Transverse colon (tissue), 4 donors: ENCODE measurements at regions not wholly inside any gene's neighbourhood (a gene's known extent, or its start where the extent isn't known, plus 50 kb on each side); places are given as distances from the start of the nearest gene placed in this dataset.

ENCODE experiments used
- DNase-seq: peaks from one replicate; pipeline ENCODE4 v3.0.0-alpha.2; 2019
- H3K27ac ChIP-seq, 4 donors: fragments of 200-600 bp; sonication (generic); 2 replicates each; pipeline ENCODE4 v1.5.1; 2016 to 2018; ENCODE audit warnings: inconsistent platforms in 4 of 4
- H3K27me3 ChIP-seq: fragments of 200-600 bp; sonication (generic); 2 replicates; pipeline ENCODE4 v1.5.1; 2017; ENCODE audit warnings: inconsistent platforms
- H3K36me3 ChIP-seq, 4 donors: fragments of 200-600 bp; sonication (generic); 2 replicates each; pipeline ENCODE4 v1.5.1; 2017 to 2019; ENCODE audit warnings: inconsistent platforms in 4 of 4
- H3K4me1 ChIP-seq, 4 donors: fragments of 200-600 bp; sonication (generic); 2 replicates each; pipeline ENCODE4 v1.5.1; 2017 to 2020; ENCODE audit warnings: inconsistent platforms in 4 of 4
- H3K4me3 ChIP-seq, 4 donors: fragments of 200-600 bp; sonication (generic); 1 replicate in 1 of 4; 2 replicates in 3 of 4; pipeline versions ENCODE4 v1.5.1 to v1.6.1; 2017 to 2019; ENCODE audit warnings: inconsistent platforms in 4 of 4
- H3K9me3 ChIP-seq, 2 donors: fragments of 200-600 bp; sonication (generic); 2 replicates each; pipeline ENCODE4 v1.5.1; 2017 to 2019; ENCODE audit warnings: inconsistent platforms in 2 of 2
- CTCF ChIP-seq, 5 experiments: fragments of 200-600 bp in 3 of 5; fragments of 450-650 bp in 2 of 5; sonication (generic) in 3 of 5; IDR thresholded peaks; 1 replicate in 2 of 5; 2 replicates in 3 of 5; pipeline ENCODE4 v1.5.1; 2016 to 2017; ENCODE audit warnings: antibody characterized with exemption in 5 of 5, inconsistent platforms in 3 of 5, mild to moderate bottlenecking in 2 of 5, moderate library complexity in 1 of 5
- EP300 ChIP-seq: sonication (generic); formaldehyde crosslinking; IDR thresholded peaks from one replicate; pipeline ENCODE4 v1.6.1; 2017; ENCODE audit warnings: antibody characterized with exemption, low read depth
- POLR2A ChIP-seq: fragments of 450-650 bp; IDR thresholded peaks from one replicate; pipeline ENCODE4 v1.6.1; 2016; ENCODE audit warnings: antibody characterized with exemption, mild to moderate bottlenecking, moderate library complexity
- POLR2AphosphoS5 ChIP-seq, 3 donors: sonication (generic); formaldehyde crosslinking; IDR thresholded peaks; one replicate each; pipeline ENCODE4 v1.6.1; 2016; ENCODE audit warnings: antibody characterized with exemption in 3 of 3
- WGBS, 2 donors: methylation state at CpG; one replicate each; pipeline ENCODE4 v1.1.5; 2018; ENCODE audit warnings: low coverage in 1 of 2; 5-methylcytosine and 5-hydroxymethylcytosine counted together
- in situ Hi-C, 4 donors: fragments of 200-750 bp; cut with MboI; loops; one replicate each; pipeline versions ENCODE4 v1.15.0 to v1.15.1; 2017; ENCODE audit warnings: low sequenced_read_pairs in 3 of 4, low pct_ligation_motif_present in 1 of 4, low pct_unique_long_range_greater_than_20kb in 1 of 4
- intact Hi-C: fragments of 100-400 bp; cut with DNase I; formaldehyde crosslinking; loops from one replicate; pipeline ENCODE4 v1.15.1; 2023; ENCODE audit warnings: low total_unique reads

GRCh38 chr3:41031401-41031800 is 167.9 kb upstream of the CTNNB1 start:
- Histone ChIP-seq H3K36me3 (no peaks in the 10 kb centered on the region), H3K27me3 (no peaks in the 10 kb centered on the region), H3K4me1 (peaks cover 0 to 11% (median 0%) of the 10 kb centered on the region in 4 donors), H3K27ac (no peak overlapping the region), H3K9me3 (no peaks in the 10 kb centered on the region), H3K4me3 (no peak overlapping the region)
- in situ Hi-C loops: no loop called here
- intact Hi-C loops: no loop called here
- TF ChIP-seq CTCF (IDR thresholded peaks at IDR 0.05) (no peak), POLR2AphosphoS5 (IDR thresholded peaks at IDR 0.05) (no peak), POLR2A (no peak), EP300 (no peak)
- WGBS, 2 donors: 56 to 63% methylated on average over 2 of the region's 2 CpGs
- DNase-seq: no peak

GRCh38 chr3:41033956-41034519 is 165.3 kb upstream of the CTNNB1 start:
- DNase-seq: no peak
- in situ Hi-C loops: no loop called here

GRCh38 chr3:41035456-41036022 is 163.8 kb upstream of the CTNNB1 start:
- intact Hi-C loops: no loop called here
- WGBS, 2 donors: 13 to 58% methylated on average over 1 to 2 of the region's 2 CpGs
- TF ChIP-seq EP300: no peak
- TF ChIP-seq POLR2A: no peak
- TF ChIP-seq CTCF (IDR thresholded peaks at IDR 0.05): no peak
- TF ChIP-seq POLR2AphosphoS5 (IDR thresholded peaks at IDR 0.05): no peak
- peak overlapping the region in 1 of 4 donors; percentile 24 for H3K27ac ChIP-seq
- no peaks in the 10 kb centered on the region for H3K9me3 ChIP-seq
- DNase-seq: no peak
- in situ Hi-C loops: no loop called here
- no peaks in the 10 kb centered on the region for H3K27me3 ChIP-seq
- no peak overlapping the region for H3K4me3 ChIP-seq
- H3K4me1 ChIP-seq: peaks cover 0 to 11% (median 0%) of the 10 kb centered on the region in 4 donors
- H3K36me3 ChIP-seq: no peaks in the 10 kb centered on the region

More at GRCh38 chr3:41033956-41034519, 165.3 kb upstream of the CTNNB1 start:
- WGBS, 2 donors: 89 to 100% methylated on average over 2 to 3 of the region's 3 CpGs
- no peaks in the 10 kb centered on the region for H3K36me3 ChIP-seq
- no peak for TF ChIP-seq EP300
- TF ChIP-seq POLR2A: no peak
- TF ChIP-seq CTCF (IDR thresholded peaks at IDR 0.05): no peak
- TF ChIP-seq POLR2AphosphoS5 (IDR thresholded peaks at IDR 0.05): no peak
- intact Hi-C loops: no loop called here
- H3K27ac ChIP-seq: no peak overlapping the region
- no peak overlapping the region for H3K4me3 ChIP-seq
- no peaks in the 10 kb centered on the region for H3K27me3 ChIP-seq
- H3K4me1 ChIP-seq: peaks cover 0 to 11% (median 0%) of the 10 kb centered on the region in 4 donors
- no peaks in the 10 kb centered on the region for H3K9me3 ChIP-seq

- intact Hi-C loops: no loop called here
- 83 to 94% methylated on average over 3 to 4 of the region's 4 CpGs for WGBS, 2 donors
- H3K9me3 ChIP-seq: no peaks in the 10 kb centered on the region
Measured at GRCh38 chr3:41037651-41038334, 161.5 kb upstream of the CTNNB1 start.

More at GRCh38 chr3:41037651-41038334, 161.5 kb upstream of the CTNNB1 start:
- in situ Hi-C loops: no loop called here
- peaks cover 0 to 10% (median 0%) of the 10 kb centered on the region in 4 donors for H3K4me1 ChIP-seq
- H3K27me3 ChIP-seq: no peaks in the 10 kb centered on the region
- H3K27ac ChIP-seq: no peak overlapping the region
- H3K36me3 ChIP-seq: no peaks in the 10 kb centered on the region
- TF ChIP-seq POLR2A (no peak), CTCF (IDR thresholded peaks at IDR 0.05) (no peak), POLR2AphosphoS5 (IDR thresholded peaks at IDR 0.05) (no peak), EP300 (no peak)
- H3K4me3 ChIP-seq: no peak overlapping the region
- no peak for DNase-seq
